Tibial artery (tissue), 4 donors: ENCODE measurements at regions not wholly inside any gene's neighbourhood (a gene's known extent, or its start where the extent isn't known, plus 50 kb on each side); places are given as distances from the start of the nearest gene placed in this dataset.
"Not testable (repeated sequence)": the region's sequence is repeated elsewhere in the genome, so short reads cannot be mapped to it uniquely, and the experiment has no call there.

Source experiments
- DNase-seq, 2 donors: peaks; one replicate each; pipeline ENCODE4 v3.0.0-alpha.2; 2019
- H3K27ac ChIP-seq, 2 donors: fragments of 200-600 bp; sonication (generic) in 1 of 2; 1 replicate in 1 of 2; 2 replicates in 1 of 2; pipeline ENCODE4 v1.5.1; 2018 to 2019; ENCODE audit warnings: mild to moderate bottlenecking in 1 of 2
- H3K27me3 ChIP-seq, 2 donors: fragments of 200-600 bp; sonication (generic) in 1 of 2; one replicate each; pipeline versions ENCODE4 v1.5.1 to v1.6.0; 2016 to 2019
- H3K36me3 ChIP-seq, 3 donors: fragments of 200-600 bp; sonication (generic) in 2 of 3; one replicate each; pipeline ENCODE4 v1.5.1; 2016 to 2019; ENCODE audit warnings: mild to moderate bottlenecking in 2 of 3
- H3K4me1 ChIP-seq, 4 donors: fragments of 200-600 bp; sonication (generic) in 2 of 4; 1 replicate in 3 of 4; 2 replicates in 1 of 4; pipeline ENCODE4 v1.5.1; 2016 to 2019
- H3K4me3 ChIP-seq, 2 donors: fragments of 200-600 bp; sonication (generic) in 1 of 2; 1 replicate in 1 of 2; 2 replicates in 1 of 2; pipeline ENCODE4 v1.5.1; 2018 to 2019; ENCODE audit warnings: mild to moderate bottlenecking in 2 of 2
- H3K9me3 ChIP-seq, 3 donors: fragments of 200-600 bp; sonication (generic) in 1 of 3; one replicate each; pipeline ENCODE4 v1.5.1; 2016 to 2019
- CTCF ChIP-seq, 2 experiments: fragments of 200-600 bp in 1 of 2; fragments of 450-650 bp in 1 of 2; IDR thresholded peaks; one replicate each; pipeline ENCODE4 v1.5.1; 2017 to 2019; ENCODE audit warnings: antibody characterized with exemption in 2 of 2, mild to moderate bottlenecking in 1 of 2, moderate library complexity in 1 of 2
- intact Hi-C: fragments of 100-400 bp; cut with DNase I; formaldehyde crosslinking; loops from one replicate; pipeline ENCODE4 v1.15.0; 2023; ENCODE audit warnings: low total_unique reads

GRCh38 chr13:24997367-24997967 lies 98.5 kb upstream of the PABPC3 start:
- peaks cover 0 to 3% of the 10 kb centered on the region in 2 donors for H3K27me3 ChIP-seq
- DNase-seq: no peak
- intact Hi-C loops: no loop called here
- H3K36me3 ChIP-seq: no peaks in the 10 kb centered on the region
- H3K4me3 ChIP-seq: no peak overlapping the region
- H3K27ac ChIP-seq: no peak overlapping the region
- no peaks in the 10 kb centered on the region for H3K9me3 ChIP-seq
- TF ChIP-seq CTCF (IDR thresholded peaks at IDR 0.05): peak; percentile 43 to 66
- H3K4me1 ChIP-seq: peaks cover 0 to 6% (median 2%) of the 10 kb centered on the region in 4 donors

- H3K27ac ChIP-seq: no peak overlapping the region
- H3K27me3 ChIP-seq: peaks cover 0 to 3% of the 10 kb centered on the region in 2 donors
- no peak overlapping the region for H3K4me3 ChIP-seq
- H3K9me3 ChIP-seq: no peaks in the 10 kb centered on the region
- no peak for TF ChIP-seq CTCF (IDR thresholded peaks at IDR 0.05)
- intact Hi-C loops: no loop called here
- H3K36me3 ChIP-seq: no peaks in the 10 kb centered on the region
- no peak for DNase-seq
- peaks cover 0 to 6% (median 2%) of the 10 kb centered on the region in 4 donors for H3K4me1 ChIP-seq
These were observed 97.5 kb upstream of the PABPC3 start for GRCh38 chr13:24998433-24998832.

GRCh38 chr13:25001476-25002206 lies 94.3 kb upstream of the PABPC3 start:
- intact Hi-C loops: no loop called here
- no peak for TF ChIP-seq CTCF (IDR thresholded peaks at IDR 0.05)
- Histone ChIP-seq H3K4me3 (no peak overlapping the region), H3K27me3 (peaks cover 0 to 3% of the 10 kb centered on the region in 2 donors), H3K36me3 (no peaks in the 10 kb centered on the region), H3K9me3 (no peaks in the 10 kb centered on the region), H3K4me1 (peaks cover 0 to 6% (median 2%) of the 10 kb centered on the region in 4 donors), H3K27ac (no peak overlapping the region)
- DNase-seq: no peak

- DNase-seq, H3K4me1 ChIP-seq: not testable (repeated sequence)
These were observed 93.6 kb upstream of the PABPC3 start for GRCh38 chr13:25002311-25002710.

GRCh38 chr13:25004489-25004888 lies 91.4 kb upstream of the PABPC3 start:
- DNase-seq, H3K36me3 ChIP-seq, H3K4me3 ChIP-seq, intact Hi-C loops, H3K27me3 ChIP-seq, H3K4me1 ChIP-seq, H3K27ac ChIP-seq, H3K9me3 ChIP-seq: not testable (repeated sequence)

More at GRCh38 chr13:25002311-25002710, 93.6 kb upstream of the PABPC3 start:
- H3K27me3 ChIP-seq, H3K9me3 ChIP-seq, H3K27ac ChIP-seq, intact Hi-C loops, H3K4me3 ChIP-seq, H3K36me3 ChIP-seq: not testable (repeated sequence)

- H3K36me3 ChIP-seq, H3K27me3 ChIP-seq, intact Hi-C loops, DNase-seq, H3K27ac ChIP-seq, H3K4me3 ChIP-seq, H3K4me1 ChIP-seq, H3K9me3 ChIP-seq: not testable (repeated sequence)
- peak in 1 of 2 experiments; percentile 31 for TF ChIP-seq CTCF (IDR thresholded peaks at IDR 0.05)
These were observed 90.9 kb upstream of the PABPC3 start for GRCh38 chr13:25005050-25005497.

GRCh38 chr13:25007389-25007788 lies 88.5 kb upstream of the PABPC3 start:
- H3K4me1 ChIP-seq, H3K27me3 ChIP-seq, H3K36me3 ChIP-seq, H3K4me3 ChIP-seq, H3K9me3 ChIP-seq, intact Hi-C loops, H3K27ac ChIP-seq, DNase-seq: not testable (repeated sequence)

- H3K4me3 ChIP-seq, intact Hi-C loops, H3K27ac ChIP-seq, DNase-seq, H3K9me3 ChIP-seq, H3K36me3 ChIP-seq: not testable (repeated sequence)
- peaks cover 0 to 26% of the 10 kb centered on the region in 2 donors for H3K27me3 ChIP-seq
- peaks cover 0 to 13% (median 9%) of the 10 kb centered on the region in 4 donors for H3K4me1 ChIP-seq
These were observed 81.5 kb upstream of the PABPC3 start for GRCh38 chr13:25014398-25014973.

GRCh38 chr13:25017176-25017575 lies 78.8 kb upstream of the PABPC3 start:
- H3K9me3 ChIP-seq, H3K4me3 ChIP-seq, DNase-seq, H3K27ac ChIP-seq, intact Hi-C loops, H3K36me3 ChIP-seq: not testable (repeated sequence)
- H3K27me3 ChIP-seq: peaks cover 0 to 31% of the 10 kb centered on the region in 2 donors
- peaks cover 0 to 13% (median 9%) of the 10 kb centered on the region in 4 donors for H3K4me1 ChIP-seq
